HUES6 (cell line): ENCODE measurements at regions not wholly inside any gene's neighbourhood (a gene's known extent, or its start where the extent isn't known, plus 50 kb on each side); places are given as distances from the start of the nearest gene placed in this dataset.
"Not testable (repeated sequence)": the region's sequence is repeated elsewhere in the genome, so short reads cannot be mapped to it uniquely, and the experiment has no call there.

Experiments used
- H3K27ac ChIP-seq: 2 replicates; pipeline ENCODE4 v1.7.0; 2013; ENCODE audit warnings: low read depth, mild to moderate bottlenecking, low read length, inconsistent platforms
- H3K27me3 ChIP-seq: 2 replicates; pipeline ENCODE4 v1.6.1; 2013; ENCODE audit warnings: low read length; ENCODE audit not compliant: control insufficient read depth, insufficient read depth
- H3K36me3 ChIP-seq: 2 replicates; pipeline ENCODE4 v1.6.1; 2013; ENCODE audit warnings: low read length; ENCODE audit not compliant: control insufficient read depth, insufficient read depth
- H3K4me1 ChIP-seq: 2 replicates; pipeline ENCODE4 v1.6.1; 2013; ENCODE audit warnings: low read length; ENCODE audit not compliant: control insufficient read depth, insufficient read depth
- H3K4me3 ChIP-seq: 2 replicates; pipeline ENCODE4 v1.5.1; 2013; ENCODE audit warnings: low read depth, low read length
- H3K9ac ChIP-seq: one replicate; pipeline ENCODE4 v1.6.1; 2013; ENCODE audit warnings: mild to moderate bottlenecking, low read length
- H3K9me3 ChIP-seq: 2 replicates; pipeline ENCODE4 v1.6.1; 2013; ENCODE audit warnings: low read depth, low read length; ENCODE audit not compliant: control insufficient read depth, insufficient read depth

DNA sequence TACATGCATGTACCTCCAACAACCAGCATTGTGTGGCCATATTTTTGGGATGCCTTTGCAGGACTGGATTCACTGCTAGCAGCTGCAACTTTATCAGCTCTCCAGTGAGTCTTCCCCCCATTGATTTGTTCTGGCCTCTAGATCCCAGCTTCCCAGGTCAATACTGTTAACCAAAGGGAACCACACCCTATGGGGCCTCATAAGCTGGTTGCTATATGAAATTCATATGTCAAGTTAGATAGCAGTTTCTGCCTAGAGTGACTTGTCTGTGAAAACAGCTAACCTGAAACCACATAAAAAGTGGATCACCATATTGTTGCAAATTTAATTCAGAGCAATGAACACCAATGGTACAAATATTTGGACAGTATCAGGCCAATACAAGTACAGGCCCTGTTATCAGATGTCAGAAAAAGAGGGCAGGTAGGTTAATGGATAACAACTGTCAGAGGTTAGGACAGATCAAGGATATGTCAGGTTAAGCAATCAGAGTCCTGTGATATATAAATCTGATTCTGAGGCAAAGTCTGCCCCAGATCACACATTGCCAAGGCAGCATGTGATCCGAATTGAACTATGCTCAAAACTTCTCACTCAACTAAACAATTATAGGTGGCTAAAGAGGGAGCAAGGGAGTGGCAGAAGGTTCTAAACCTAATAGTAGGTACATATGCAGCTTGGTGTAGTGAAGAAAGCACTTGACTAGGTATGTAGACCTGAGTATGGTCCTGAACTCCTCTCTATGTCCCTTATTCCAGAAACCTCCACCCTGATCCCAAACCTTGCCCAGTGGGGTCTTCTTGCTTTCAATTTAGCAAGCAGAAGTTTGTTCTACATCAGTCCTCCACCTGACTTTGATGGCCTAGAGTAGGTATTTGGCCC is 94.7 kb upstream of the FOXN2 start:
- H3K9ac ChIP-seq: no peak overlapping the region

DNA sequence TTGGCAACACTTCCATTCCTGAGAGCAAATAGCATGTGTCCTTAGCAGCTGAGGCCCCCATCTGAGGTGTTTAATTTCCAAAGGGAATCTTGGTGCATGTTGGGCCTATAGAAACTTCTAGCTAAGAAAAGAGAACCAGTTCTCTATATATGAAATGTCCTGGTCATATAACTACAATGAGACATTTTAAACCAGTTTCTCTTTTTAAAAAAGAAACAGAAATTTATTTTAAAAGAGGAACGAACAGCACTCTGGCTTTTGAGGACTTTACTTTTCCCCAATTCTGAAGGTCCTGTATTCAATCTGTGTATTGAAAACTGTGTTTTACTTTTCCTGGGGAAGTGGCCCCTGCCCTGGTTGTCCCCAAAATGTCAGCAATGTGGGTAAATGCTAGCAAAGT is 94.0 kb upstream of the FOXN2 start:
- H3K4me3 ChIP-seq: no peak overlapping the region
- no peaks in the 10 kb centered on the region for H3K36me3 ChIP-seq
- no peaks in the 10 kb centered on the region for H3K4me1 ChIP-seq
- no peaks in the 10 kb centered on the region for H3K9me3 ChIP-seq
- H3K27ac ChIP-seq: no peak overlapping the region
- H3K27me3 ChIP-seq: no peaks in the 10 kb centered on the region
- H3K9ac ChIP-seq: no peak overlapping the region

More for the DNA sequence above, 94.7 kb upstream of the FOXN2 start:
- H3K4me1 ChIP-seq: no peaks in the 10 kb centered on the region
- H3K27ac ChIP-seq: no peak overlapping the region
- no peaks in the 10 kb centered on the region for H3K9me3 ChIP-seq
- no peaks in the 10 kb centered on the region for H3K36me3 ChIP-seq
- H3K4me3 ChIP-seq: no peak overlapping the region
- H3K27me3 ChIP-seq: no peaks in the 10 kb centered on the region

DNA sequence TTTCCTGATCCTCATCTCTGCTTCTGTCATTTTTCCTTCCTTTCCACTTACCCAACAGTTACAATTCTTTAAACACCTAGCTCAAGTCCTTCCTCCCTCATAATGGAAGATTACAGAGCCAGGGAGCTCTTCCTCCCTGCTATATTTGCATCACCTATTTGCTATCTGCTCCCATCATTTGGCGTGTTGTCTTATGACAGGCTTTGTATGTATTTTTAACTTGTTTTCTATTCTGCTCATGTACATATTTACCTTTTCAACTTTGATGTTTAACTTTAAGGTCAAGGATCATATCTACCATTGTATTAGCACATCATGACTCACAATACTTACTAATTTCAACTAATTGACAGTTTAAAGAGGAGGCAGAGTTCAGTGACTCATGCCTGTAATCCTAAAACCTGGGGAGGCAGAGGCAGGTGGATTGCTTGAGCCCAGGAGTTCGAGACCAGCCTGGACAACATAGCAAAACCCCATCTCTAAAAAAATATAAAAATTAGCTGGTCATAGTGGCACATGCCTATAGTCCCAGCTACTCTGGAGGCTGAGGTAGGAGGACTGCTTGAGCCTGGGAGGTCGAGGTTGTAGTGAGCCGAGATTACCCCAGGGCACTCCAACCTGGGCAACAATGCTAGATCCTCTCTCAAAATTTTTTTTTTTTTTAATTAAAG is 92.5 kb upstream of the FOXN2 start:
- Histone ChIP-seq H3K9ac (no peak overlapping the region), H3K27me3 (no peaks in the 10 kb centered on the region), H3K4me3 (no peak overlapping the region), H3K9me3 (no peaks in the 10 kb centered on the region), H3K27ac (no peak overlapping the region), H3K36me3 (no peaks in the 10 kb centered on the region), H3K4me1 (no peaks in the 10 kb centered on the region)

DNA sequence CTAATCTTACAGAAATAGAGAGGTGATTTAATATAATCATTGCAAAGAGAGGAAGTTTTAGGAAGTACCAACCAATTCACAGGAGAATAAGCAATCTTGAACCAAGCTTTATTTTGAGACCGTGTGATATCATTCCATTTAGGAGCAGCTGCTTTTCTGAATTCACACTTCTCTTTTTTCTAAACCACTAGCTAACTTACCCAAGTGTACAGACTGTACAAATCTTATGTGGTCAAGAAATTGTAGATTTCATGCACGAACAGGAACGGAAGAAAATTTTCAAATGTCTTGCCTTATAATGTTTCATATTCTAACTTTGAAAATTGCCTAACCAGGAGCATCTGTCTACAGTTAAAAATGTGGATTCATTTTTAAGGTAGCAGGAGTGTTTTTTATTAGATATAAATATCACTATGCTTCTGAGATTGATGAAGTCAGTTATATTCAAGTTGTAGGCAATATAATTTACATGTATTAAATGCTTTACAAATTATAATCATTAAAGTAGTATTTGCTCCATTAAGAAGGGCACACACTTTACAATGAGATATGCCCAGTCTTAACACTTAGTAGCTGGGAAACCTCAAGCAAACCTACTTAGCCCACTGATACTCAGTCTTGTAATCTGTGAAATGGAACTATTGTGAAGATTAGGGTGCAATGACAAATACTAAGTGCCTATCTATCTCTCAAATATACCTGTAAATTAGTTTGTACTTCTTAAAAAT is 86.7 kb upstream of the FOXN2 start:
- Histone ChIP-seq H3K9ac (no peak overlapping the region), H3K4me1 (no peaks in the 10 kb centered on the region), H3K27ac (no peak overlapping the region), H3K9me3 (no peaks in the 10 kb centered on the region), H3K36me3 (no peaks in the 10 kb centered on the region), H3K27me3 (no peaks in the 10 kb centered on the region), H3K4me3 (no peak overlapping the region)

DNA sequence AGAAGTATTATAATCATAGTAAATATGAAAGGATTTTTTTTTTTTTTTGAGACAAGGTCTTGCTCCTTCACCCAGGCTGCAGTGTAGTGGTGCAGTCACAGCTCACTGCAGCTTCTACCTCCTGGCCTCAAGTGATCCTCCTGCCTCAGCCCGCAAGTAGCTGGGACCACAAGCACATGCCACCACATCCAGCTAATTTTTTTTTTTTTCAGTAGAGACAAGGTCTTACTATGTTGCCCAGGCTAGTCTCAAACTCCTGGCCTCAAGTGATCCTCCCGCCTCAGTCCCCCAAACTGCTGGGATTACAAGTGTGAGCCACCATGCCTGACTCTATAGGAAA is 86.2 kb upstream of the FOXN2 start:
- Histone ChIP-seq H3K4me1 (no peaks in the 10 kb centered on the region), H3K27me3 (no peaks in the 10 kb centered on the region), H3K9ac (no peak overlapping the region), H3K9me3 (no peaks in the 10 kb centered on the region), H3K27ac (no peak overlapping the region), H3K36me3 (no peaks in the 10 kb centered on the region), H3K4me3 (no peak overlapping the region)

DNA sequence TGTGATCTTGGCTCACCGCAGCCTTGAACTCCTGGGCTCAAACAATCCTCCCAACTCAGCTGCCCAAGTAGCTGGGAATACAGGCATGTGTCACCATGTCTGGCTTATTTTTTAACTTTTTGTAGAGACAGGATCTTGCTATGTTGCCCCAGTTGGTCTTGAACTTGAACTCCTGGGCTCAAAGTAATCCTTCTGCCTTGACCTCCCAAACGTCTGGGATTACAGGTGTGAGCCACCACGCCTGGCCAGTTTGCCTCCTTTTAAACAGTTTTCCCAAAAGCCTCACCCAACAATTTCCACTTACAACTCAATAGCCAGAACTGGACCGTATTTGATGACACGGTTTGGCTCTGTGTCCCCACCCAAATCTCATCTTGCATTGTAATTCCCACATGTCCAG is 85.4 kb upstream of the FOXN2 start:
- no peaks in the 10 kb centered on the region for H3K27me3 ChIP-seq
- H3K36me3 ChIP-seq: no peaks in the 10 kb centered on the region
- no peaks in the 10 kb centered on the region for H3K9me3 ChIP-seq
- H3K4me3 ChIP-seq: no peak overlapping the region
- no peaks in the 10 kb centered on the region for H3K4me1 ChIP-seq
- no peak overlapping the region for H3K9ac ChIP-seq
- no peak overlapping the region for H3K27ac ChIP-seq

DNA sequence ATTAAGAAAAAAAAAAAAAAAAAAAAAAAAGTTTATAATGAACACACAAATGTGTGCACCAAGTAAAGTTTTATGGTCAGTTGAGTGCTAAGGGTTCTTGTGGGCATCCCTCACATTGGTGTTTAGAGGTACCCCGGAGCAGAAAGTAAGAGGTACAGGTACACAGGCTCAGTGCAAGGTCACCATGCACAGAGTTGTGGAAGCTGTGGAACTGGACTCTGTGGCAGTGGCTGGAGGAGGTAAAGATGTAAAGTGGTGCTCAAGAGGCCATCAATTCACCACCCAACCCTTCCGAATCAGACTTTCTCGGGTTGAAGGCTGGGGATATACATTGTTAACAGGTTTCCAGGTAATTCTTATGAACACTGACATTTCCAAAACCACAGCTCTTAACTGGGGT is 83.6 kb upstream of the FOXN2 start:
- H3K9ac ChIP-seq: no peak overlapping the region
- no peak overlapping the region for H3K4me3 ChIP-seq
- no peaks in the 10 kb centered on the region for H3K36me3 ChIP-seq
- no peak overlapping the region for H3K27ac ChIP-seq
- no peaks in the 10 kb centered on the region for H3K4me1 ChIP-seq
- no peaks in the 10 kb centered on the region for H3K9me3 ChIP-seq
- H3K27me3 ChIP-seq: no peaks in the 10 kb centered on the region

DNA sequence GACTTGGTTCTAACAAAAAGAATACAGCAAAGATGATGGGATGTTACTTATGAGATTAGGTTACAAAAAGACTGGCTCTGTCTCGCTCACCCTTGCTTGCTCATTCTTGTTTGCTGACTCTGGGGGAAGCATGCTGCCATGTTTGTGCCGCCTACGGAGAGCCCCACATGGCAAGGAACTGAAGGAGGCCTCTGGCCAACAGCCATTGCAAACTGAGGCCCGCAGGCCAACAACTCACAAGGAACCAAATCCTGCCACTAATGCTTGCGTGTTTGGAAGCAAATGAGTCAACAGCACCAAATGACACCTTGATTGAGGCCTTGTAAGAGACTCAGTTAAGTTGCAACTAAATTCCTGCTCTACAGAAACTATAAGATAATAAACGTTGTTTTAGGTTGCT is 82.1 kb upstream of the FOXN2 start:
- no peak overlapping the region for H3K27ac ChIP-seq
- no peak overlapping the region for H3K9ac ChIP-seq
- no peaks in the 10 kb centered on the region for H3K9me3 ChIP-seq
- no peak overlapping the region for H3K4me3 ChIP-seq
- H3K4me1 ChIP-seq: no peaks in the 10 kb centered on the region
- H3K36me3 ChIP-seq: no peaks in the 10 kb centered on the region
- H3K27me3 ChIP-seq: no peaks in the 10 kb centered on the region

DNA sequence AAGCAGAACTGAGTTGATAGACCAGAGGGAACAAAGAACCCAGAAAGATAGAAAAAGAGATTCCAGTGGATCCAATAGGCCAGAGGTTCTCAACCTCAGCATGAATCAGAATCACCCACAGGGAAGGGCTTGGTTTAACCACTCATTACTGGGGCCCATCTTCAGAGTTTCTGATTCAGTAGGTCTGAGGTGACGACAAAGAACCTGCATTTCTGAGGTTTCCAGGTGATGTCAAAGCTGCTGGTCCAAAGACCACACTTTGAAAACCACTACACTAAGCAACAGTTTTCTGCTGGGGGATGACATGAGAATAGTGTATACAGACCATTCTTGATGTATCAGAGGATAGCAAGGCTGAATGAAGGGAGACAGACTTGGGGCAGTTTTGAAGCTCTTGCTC is 81.5 kb upstream of the FOXN2 start:
- H3K36me3 ChIP-seq: no peaks in the 10 kb centered on the region
- no peak overlapping the region for H3K9ac ChIP-seq
- H3K4me1 ChIP-seq: no peaks in the 10 kb centered on the region
- H3K27ac ChIP-seq: no peak overlapping the region
- H3K4me3 ChIP-seq: no peak overlapping the region
- no peaks in the 10 kb centered on the region for H3K9me3 ChIP-seq
- no peaks in the 10 kb centered on the region for H3K27me3 ChIP-seq

DNA sequence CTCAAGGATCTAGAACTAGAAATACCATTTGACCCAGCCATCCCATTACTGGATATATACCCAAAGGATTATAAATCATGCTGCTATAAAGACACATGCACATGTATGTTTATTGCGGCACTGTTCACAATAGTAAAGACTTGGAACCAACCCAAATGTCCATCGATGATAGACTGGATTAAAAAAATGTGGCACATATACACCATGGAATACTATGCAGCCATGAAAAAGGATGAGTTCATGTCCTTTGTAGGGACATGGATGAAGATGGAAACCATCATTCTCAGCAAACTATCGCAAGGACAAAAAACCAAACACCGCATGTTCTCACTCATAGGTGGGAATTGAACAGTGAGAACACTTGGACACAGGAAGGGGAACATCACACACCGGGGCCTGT is 80.7 kb upstream of the FOXN2 start:
- H3K36me3 ChIP-seq, H3K27ac ChIP-seq, H3K9me3 ChIP-seq, H3K4me1 ChIP-seq, H3K9ac ChIP-seq, H3K27me3 ChIP-seq, H3K4me3 ChIP-seq: not testable (repeated sequence)

DNA sequence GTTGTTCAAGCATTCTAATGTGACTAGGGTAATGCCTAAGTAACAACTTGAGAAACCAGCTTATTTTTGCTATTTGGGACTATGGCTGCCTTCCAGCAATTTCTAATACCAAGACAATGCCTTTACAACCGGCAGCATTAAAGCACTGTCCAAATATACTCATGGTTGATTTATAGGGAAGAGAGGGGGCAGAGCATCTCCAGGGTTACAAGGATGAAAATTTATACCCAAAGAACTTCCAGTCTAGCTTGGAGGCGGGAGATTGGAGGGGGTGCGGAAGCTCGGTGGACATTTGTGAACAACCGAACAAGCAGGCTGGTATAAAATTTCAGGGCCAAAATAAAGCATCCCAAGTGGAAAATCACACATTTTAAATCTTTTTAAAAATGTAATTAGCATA is 79.4 kb upstream of the FOXN2 start:
- H3K4me3 ChIP-seq: no peak overlapping the region
- no peaks in the 10 kb centered on the region for H3K4me1 ChIP-seq
- no peaks in the 10 kb centered on the region; the same call in 1 of the 2 replicates for H3K9me3 ChIP-seq
- H3K27me3 ChIP-seq: no peaks in the 10 kb centered on the region
- no peak overlapping the region for H3K9ac ChIP-seq
- no peak overlapping the region for H3K27ac ChIP-seq
- H3K36me3 ChIP-seq: no peaks in the 10 kb centered on the region
